WI38 (cell line): ENCODE measurements at regions not wholly inside any gene's neighbourhood (a gene's known extent, or its start where the extent isn't known, plus 50 kb on each side); places are given as distances from the start of the nearest gene placed in this dataset.
"Not testable (repeated sequence)": the region's sequence is repeated elsewhere in the genome, so short reads cannot be mapped to it uniquely, and the experiment has no call there.

Source experiments
- H3K4me3 ChIP-seq: 2 replicates; pipeline ENCODE4 v1.5.1; 2011; ENCODE audit warnings: low read depth, mild to moderate bottlenecking, control low read depth, low read length
- TF ChIP-seq, protein P1 (sequence below): IDR thresholded peaks from 2 replicates; pipeline ENCODE4 v1.5.1; 2012; ENCODE audit warnings: low read depth, mild to moderate bottlenecking, control low read depth, low read length

GRCh38 chr15:20386198-20386597 lies 155.4 kb downstream of the GOLGA6L6 start:
- TF ChIP-seq, protein P1, sequence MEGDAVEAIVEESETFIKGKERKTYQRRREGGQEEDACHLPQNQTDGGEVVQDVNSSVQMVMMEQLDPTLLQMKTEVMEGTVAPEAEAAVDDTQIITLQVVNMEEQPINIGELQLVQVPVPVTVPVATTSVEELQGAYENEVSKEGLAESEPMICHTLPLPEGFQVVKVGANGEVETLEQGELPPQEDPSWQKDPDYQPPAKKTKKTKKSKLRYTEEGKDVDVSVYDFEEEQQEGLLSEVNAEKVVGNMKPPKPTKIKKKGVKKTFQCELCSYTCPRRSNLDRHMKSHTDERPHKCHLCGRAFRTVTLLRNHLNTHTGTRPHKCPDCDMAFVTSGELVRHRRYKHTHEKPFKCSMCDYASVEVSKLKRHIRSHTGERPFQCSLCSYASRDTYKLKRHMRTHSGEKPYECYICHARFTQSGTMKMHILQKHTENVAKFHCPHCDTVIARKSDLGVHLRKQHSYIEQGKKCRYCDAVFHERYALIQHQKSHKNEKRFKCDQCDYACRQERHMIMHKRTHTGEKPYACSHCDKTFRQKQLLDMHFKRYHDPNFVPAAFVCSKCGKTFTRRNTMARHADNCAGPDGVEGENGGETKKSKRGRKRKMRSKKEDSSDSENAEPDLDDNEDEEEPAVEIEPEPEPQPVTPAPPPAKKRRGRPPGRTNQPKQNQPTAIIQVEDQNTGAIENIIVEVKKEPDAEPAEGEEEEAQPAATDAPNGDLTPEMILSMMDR = no peak
- no peak overlapping the region for H3K4me3 ChIP-seq

GRCh38 chr15:20380199-20380598 lies 161.4 kb downstream of the GOLGA6L6 start:
- not testable (repeated sequence) for H3K4me3 ChIP-seq

DNA sequence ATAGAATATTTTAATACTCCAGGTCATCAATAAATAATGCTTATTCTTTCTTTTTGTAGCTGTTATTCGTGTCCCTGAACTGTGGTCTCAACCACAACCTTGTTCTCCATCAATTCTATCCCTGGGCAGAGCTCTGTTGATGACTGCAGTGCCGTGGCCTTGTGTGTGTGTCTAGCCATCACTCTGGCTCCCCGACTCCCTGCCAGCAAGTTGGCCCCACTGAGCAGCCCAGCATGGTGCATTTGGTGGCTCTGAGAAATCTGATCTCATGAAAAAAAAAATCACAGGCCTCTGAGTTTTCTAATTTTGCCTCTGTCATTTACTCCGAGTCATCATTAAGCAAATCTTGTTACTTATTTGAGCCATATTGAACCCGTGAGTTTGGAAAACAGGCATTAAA lies 164.7 kb downstream of the GOLGA6L6 start:
- TF ChIP-seq, protein P1 = no peak
- H3K4me3 ChIP-seq = no peak overlapping the region

- not testable (repeated sequence) for H3K4me3 ChIP-seq
These were observed 169.2 kb downstream of the GOLGA6L6 start for GRCh38 chr15:20372416-20372815.

- TF ChIP-seq, protein P1 = no peak
- no peak overlapping the region for H3K4me3 ChIP-seq
These were observed 172.1 kb downstream of the GOLGA6L6 start for GRCh38 chr15:20369500-20369899.

- TF ChIP-seq, protein P1 = no peak
- no peak overlapping the region for H3K4me3 ChIP-seq
These were observed 172.6 kb downstream of the GOLGA6L6 start for GRCh38 chr15:20368974-20369373.

- no peak overlapping the region for H3K4me3 ChIP-seq
- TF ChIP-seq, protein P1 = no peak
These were observed 174.5 kb downstream of the GOLGA6L6 start for GRCh38 chr15:20367093-20367492.

DNA sequence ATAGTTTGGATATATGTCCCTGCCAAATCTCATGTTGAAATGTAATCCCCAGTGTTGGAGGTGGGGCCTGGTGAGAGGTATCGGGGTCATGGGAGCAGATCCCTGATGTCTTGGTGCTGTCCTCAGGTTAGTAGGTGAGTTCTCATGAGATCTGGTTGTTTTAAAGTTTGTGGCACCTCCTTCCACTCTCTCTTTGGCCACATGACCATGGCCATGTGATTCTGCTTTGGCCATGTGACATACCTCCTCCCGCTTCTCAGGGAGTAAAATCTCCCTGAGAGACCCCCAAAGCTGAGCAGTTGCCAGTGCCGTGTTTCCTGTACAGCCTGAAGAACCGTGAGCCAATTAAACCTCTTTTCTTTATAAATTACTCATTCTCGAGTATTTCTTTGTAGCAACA lies 178.0 kb downstream of the GOLGA6L6 start:
- H3K4me3 ChIP-seq = not testable (repeated sequence)

DNA sequence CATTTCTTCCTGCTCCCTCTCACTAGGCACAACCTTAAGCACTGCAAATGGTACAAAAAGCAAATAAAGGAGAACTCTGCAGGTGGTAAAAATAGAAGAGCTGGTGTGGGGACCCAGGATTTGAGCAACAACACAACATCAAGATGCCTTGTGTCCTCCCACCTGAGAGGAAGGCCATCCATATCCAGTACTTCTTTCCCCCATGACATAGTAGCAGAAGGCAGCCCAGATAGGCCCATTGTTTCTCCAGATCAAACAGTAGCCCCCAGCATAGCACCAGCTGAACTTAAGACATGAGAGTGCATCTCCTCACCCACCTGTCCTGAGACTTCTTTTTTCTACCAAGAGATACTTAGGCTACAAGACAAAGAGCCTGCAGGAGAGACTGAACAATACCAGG lies 180.5 kb downstream of the GOLGA6L6 start:
- no peak overlapping the region for H3K4me3 ChIP-seq
- TF ChIP-seq, protein P1 = no peak
